ENCODE measurements at regions not wholly inside any gene's neighbourhood (a gene's known extent, or its start where the extent isn't known, plus 50 kb on each side); places are given as distances from the start of the nearest gene placed in this dataset.

DNA sequence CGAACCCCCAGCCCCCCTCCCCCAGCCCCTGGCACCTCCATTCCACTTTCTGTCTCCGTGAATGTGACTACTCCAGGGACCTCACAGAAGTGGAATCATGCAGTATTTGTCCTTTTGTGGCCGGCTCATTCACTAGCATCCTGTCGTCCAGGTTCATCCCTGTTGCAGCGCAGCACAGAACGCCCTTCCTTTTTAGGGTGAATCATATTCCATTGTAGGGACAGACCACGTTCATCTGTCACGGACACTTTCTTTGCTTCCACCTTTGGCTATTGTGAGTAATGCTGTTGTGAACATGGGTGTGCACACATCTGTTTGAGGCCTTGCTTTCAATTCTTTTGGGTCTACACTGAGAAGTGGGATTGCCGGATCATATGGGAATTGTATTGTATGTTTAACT, 148.9 kb upstream of the IQSEC1 start:
- Histone ChIP-seq H3K27me3 (no peaks in the 10 kb centered on the region), H3K9me3 (no peaks in the 10 kb centered on the region), H3K4me3 (no peak overlapping the region), H3K27ac (no peak overlapping the region), H3K36me3 (no peaks in the 10 kb centered on the region), H3K4me1 (no peaks in the 10 kb centered on the region)
- DNase-seq: no peak
- TF ChIP-seq POLR2A (IDR thresholded peaks at IDR 0.05) (no peak), CTCF (IDR thresholded peaks at IDR 0.05) (no peak)

GRCh38 chr3:13221491-13222061, 148.3 kb upstream of the IQSEC1 start:
- H3K4me1 ChIP-seq: no peaks in the 10 kb centered on the region
- H3K4me3 ChIP-seq: no peak overlapping the region
- no peaks in the 10 kb centered on the region for H3K36me3 ChIP-seq
- no peak for TF ChIP-seq POLR2A (IDR thresholded peaks at IDR 0.05)
- TF ChIP-seq CTCF (IDR thresholded peaks at IDR 0.05): no peak
- DNase-seq: no peak
- no peak overlapping the region for H3K27ac ChIP-seq
- no peaks in the 10 kb centered on the region for H3K9me3 ChIP-seq
- H3K27me3 ChIP-seq: no peaks in the 10 kb centered on the region

DNA sequence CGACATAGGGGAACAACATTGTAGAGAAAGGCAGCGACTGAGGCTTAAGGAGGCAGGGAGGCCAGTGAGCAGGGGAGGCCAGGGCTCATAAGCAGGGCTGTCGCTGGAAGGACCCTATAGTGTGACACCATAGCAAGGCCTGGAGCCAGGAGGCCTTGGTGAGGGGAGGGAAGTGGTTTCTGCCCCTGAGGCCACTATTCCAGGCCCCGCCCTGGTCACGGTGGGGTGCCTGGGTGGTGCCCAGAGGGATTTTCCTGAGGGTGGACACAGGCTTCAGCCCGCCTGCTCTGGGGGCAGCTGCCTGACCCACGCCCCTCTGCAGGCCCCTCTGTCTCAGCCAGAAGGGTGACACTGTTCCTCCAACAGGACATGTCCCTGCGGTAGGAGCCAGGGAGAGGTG, 147.8 kb upstream of the IQSEC1 start:
- TF ChIP-seq CTCF (IDR thresholded peaks at IDR 0.05) (no peak), POLR2A (IDR thresholded peaks at IDR 0.05) (no peak)
- no peaks in the 10 kb centered on the region for H3K36me3 ChIP-seq
- H3K9me3 ChIP-seq: no peaks in the 10 kb centered on the region
- no peak overlapping the region for H3K27ac ChIP-seq
- H3K27me3 ChIP-seq: no peaks in the 10 kb centered on the region
- no peak for DNase-seq
- H3K4me3 ChIP-seq: no peak overlapping the region
- no peaks in the 10 kb centered on the region for H3K4me1 ChIP-seq

DNA sequence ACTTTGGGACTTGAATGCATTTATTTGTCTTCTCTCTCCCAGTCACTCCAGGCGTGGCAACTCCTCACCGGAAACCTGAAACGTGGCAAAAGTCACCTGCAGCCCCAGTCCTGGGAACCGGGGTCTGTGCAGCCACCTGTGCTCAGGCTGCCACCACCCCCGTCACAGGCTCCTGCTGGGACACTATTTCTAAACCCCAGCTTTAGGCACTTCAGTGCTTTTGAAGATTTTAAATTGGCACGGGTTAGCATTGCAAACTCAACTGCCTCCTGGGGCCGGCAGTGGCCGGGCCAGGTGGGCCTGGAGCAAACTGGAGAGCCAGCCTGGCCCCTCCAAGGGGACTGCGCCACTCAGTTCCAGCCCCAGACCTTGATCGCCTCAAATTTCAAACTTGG, 146.7 kb upstream of the IQSEC1 start:
- H3K9me3 ChIP-seq: no peaks in the 10 kb centered on the region
- H3K4me1 ChIP-seq: no peaks in the 10 kb centered on the region
- no peak overlapping the region for H3K27ac ChIP-seq
- DNase-seq: no peak
- H3K36me3 ChIP-seq: no peaks in the 10 kb centered on the region
- TF ChIP-seq POLR2A (IDR thresholded peaks at IDR 0.05): no peak
- TF ChIP-seq CTCF (IDR thresholded peaks at IDR 0.05): no peak
- H3K4me3 ChIP-seq: no peak overlapping the region
- H3K27me3 ChIP-seq: no peaks in the 10 kb centered on the region

DNA sequence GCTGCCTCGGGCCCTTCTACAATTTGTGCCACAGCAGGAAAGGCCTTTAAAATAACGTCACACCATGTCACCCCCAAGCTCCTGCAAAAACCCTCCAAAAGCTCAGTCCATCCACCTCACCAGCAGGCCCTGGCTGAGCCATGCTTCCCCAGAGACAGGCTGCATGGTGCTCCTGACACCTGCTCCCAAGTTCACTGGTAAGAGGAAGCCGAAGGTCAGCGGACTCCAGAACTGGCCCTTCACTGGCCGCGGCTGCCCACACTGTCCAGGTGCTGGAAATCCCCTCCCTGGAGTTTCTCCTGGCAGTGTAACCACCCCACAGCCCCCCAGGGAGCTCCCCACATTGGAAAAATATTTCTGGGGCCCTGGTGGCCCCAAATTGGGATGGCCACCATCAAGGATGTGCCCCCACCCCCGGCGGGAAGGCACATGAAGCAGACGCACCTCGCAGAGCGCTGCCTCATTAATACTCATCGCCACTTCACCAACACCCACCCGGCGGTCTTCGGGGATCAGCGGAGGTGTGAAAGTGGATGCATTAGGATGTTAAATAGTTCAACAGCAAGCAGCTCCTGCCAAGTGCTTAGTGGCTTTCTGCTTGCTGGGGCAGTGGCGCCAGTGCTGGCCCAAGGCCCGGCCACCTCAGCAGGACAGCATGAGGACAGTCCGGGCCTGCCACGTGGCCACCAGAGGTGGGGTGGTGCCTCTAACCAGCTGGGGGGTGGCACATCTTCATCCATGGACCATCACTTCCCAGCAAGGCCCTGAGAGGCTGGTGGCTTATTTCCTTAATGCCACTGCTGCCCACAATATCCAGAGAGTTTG, 146.1 kb upstream of the IQSEC1 start:
- Histone ChIP-seq H3K27me3 (no peaks in the 10 kb centered on the region), H3K36me3 (no peaks in the 10 kb centered on the region), H3K4me3 (no peak overlapping the region), H3K4me1 (no peaks in the 10 kb centered on the region), H3K27ac (no peak overlapping the region), H3K9me3 (no peaks in the 10 kb centered on the region)
- no peak for DNase-seq
- TF ChIP-seq POLR2A (IDR thresholded peaks at IDR 0.05): no peak
- TF ChIP-seq CTCF (IDR thresholded peaks at IDR 0.05): no peak

Data from Peyer's patch (tissue), 4 donors.